T-helper 2 cell (primary cell): ENCODE measurements at regions not wholly inside any gene's neighbourhood (a gene's known extent, or its start where the extent isn't known, plus 50 kb on each side); places are given as distances from the start of the nearest gene placed in this dataset.
"Not testable (repeated sequence)": the region's sequence is repeated elsewhere in the genome, so short reads cannot be mapped to it uniquely, and the experiment has no call there.

Experiments used
- DNase-seq, 5 experiments: peaks; one replicate each; pipeline versions ENCODE4 v3.0.0 to v3.0.0-alpha.2; 2012 to 2022

GRCh38 chr4:3935406-3935805, 169.2 kb downstream of the ADRA2C start:
- DNase-seq, result not testable (repeated sequence)

DNA sequence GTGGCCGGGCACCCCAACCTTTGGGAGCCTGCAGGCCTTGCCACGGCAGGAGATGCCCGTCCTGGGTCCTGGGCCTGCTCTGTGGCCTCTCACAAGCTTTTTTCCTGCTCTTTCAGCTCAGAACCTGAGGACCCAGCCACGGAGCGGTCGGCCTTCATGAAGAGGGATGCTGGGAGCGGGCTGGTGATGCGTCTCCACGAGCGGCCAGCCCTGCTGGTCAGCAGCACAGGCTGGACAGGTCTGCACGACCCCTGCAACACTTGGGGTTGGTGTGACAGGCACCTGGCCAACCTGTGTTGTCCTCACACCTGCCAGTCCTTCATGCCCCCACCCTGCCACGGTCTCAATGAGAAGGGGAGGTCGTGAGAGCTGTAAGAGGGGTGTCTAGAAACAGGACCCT, 170.0 kb downstream of the ADRA2C start:
- no peak for DNase-seq

- DNase-seq, result peak in 1 of 5 experiments; percentile 25
These were observed 171.8 kb downstream of the ADRA2C start for GRCh38 chr4:3937849-3938562.

GRCh38 chr4:3938676-3939075, 172.5 kb downstream of the ADRA2C start:
- not testable (repeated sequence) for DNase-seq

GRCh38 chr4:3939954-3940591, 173.9 kb downstream of the ADRA2C start:
- not testable (repeated sequence) for DNase-seq

DNA sequence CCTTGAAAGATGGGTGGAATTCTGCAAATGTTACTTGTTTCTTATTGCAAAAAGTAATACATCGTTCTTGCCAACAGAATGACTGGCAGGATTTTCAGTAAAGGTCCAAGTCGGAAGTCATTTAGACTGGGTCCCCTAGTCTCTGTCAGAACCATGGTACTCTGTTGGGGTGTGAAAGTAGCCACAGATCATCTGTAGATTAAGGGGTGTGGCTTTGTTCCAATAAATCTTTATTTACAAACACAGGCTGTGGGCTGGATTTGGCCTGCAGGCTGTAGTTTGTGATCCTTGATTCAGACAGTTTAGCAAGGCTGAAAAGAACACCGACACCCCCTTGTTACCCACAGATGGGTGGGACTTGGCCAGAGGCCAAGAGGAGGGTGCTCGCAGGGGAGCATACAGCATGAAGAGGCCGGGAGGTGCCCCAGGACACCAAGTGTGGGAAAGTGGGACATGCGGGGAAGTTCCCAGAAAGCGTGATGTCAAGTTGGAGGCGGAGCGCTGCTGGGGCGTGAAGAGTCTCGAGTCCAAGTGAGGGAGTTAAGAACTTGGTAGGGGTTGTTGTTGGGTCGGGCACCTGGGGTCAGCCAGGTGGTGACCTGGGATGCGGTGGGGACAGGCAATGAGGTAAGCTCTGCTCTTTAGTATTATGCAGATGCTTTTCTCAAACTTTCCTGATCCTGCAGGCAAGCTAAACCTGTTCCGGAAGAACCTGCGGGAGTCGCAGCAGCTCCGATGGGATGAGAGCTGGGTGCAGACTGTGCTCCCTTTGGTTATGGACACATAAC, 175.7 kb downstream of the ADRA2C start:
- DNase-seq, result not testable (repeated sequence)

GRCh38 chr4:3942569-3942971, 176.4 kb downstream of the ADRA2C start:
- peak in 3 of 5 experiments; percentile 10 to 13 (median 12) for DNase-seq

GRCh38 chr4:3943051-3943450, 176.9 kb downstream of the ADRA2C start:
- DNase-seq, result not testable (repeated sequence)

DNA sequence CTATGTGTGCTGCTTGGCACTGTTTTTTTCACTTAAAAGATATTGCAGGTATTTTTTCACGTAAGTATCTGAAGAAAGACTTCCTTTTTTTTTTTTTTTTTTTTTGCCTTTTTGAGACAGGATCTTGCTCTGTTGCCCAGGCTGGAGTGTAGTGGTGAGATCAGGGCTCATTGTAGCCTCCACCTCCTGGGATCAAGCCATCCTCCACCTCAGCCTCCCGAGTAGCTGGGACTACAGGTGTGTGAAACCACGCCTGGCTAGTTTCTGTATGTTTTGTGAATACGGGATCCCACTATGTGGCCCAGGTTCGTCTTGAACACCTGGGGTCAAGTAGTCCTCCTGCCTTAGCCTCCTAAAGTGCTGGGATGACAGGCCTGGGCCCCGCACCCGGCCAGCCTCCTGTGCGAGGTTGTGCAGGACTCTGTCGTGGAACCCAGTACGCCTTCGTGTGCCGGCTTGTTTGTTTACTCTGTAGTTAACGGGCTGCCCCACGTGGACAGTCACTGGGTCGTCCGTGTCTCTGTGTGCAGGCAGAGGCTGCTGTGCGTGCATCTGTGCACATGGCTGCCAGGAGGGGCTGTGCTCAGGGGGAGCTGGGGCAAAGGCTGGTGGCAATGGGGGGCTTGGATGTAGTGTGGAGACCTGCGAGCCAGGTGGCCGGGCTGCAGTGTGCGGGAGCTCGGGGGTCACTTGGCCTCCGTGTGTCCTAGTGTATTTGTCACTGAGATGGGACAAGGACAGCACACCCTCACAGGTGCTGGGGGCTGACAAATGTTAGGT, 179.5 kb downstream of the ADRA2C start:
- no peak for DNase-seq

- DNase-seq, result not testable (repeated sequence)
These were observed 180.4 kb downstream of the ADRA2C start for GRCh38 chr4:3946553-3946952.

DNA sequence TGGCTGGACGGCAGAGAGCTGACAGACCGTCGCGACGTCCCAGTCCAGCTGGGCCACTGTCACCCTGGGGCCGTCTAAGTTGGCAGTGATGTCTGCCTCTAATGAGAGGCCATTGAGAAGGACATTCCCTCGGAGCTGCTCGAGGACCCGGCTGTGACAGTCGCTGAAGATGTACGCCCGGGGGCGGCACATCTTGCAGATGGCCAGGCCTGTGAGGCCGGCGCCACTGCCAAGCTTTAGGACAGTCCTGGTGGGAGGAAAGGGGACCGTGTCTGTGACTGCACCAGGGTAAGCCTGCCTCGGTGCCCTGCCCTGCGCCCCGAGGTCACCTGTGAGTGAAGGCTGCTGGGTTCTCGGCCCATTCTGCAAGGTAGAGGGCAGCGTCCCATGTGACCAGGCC, 181.6 kb downstream of the ADRA2C start:
- DNase-seq, result not testable (repeated sequence)

DNA sequence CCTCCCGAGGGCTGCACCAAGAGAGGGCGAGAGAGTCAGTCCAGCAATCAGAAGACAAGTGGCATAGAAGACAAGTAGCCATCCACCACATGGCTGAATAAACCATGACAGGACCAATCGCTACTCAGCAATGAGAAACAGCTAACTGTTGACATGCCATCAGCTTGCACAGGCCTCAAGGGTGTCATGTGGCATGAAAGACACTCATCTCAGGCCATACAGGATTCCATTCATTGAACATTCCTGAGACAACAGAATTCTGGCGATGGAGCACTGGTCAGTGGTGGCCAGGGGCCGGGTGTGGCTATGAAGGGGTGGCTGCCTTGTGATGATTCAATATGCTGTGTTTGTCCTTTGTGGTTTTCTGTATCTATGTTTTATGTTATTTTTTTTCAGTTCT, 182.0 kb downstream of the ADRA2C start:
- DNase-seq, result not testable (repeated sequence)

- DNase-seq, result not testable (repeated sequence)
These were observed 183.7 kb downstream of the ADRA2C start for GRCh38 chr4:3949916-3950315.

- not testable (repeated sequence) for DNase-seq
These were observed 186.4 kb downstream of the ADRA2C start for GRCh38 chr4:3952443-3953139.

DNA sequence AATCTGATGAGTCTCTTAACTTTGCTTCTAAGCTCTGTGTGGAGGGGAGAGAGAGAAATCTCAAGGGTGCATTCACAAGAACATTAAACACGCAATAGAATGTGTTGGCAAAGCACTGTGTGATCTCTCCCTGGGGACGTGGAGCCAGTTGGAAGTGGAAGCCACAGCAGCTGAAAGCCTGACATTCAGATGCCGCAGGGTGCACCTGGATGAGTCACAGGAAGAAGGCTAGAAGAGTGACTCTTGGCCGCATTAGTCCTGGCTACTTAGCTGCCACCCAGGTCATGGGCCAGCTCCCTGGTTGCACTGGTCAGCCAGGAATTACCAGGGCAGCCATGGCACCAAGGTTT, 186.9 kb downstream of the ADRA2C start:
- not testable (repeated sequence) for DNase-seq

DNA sequence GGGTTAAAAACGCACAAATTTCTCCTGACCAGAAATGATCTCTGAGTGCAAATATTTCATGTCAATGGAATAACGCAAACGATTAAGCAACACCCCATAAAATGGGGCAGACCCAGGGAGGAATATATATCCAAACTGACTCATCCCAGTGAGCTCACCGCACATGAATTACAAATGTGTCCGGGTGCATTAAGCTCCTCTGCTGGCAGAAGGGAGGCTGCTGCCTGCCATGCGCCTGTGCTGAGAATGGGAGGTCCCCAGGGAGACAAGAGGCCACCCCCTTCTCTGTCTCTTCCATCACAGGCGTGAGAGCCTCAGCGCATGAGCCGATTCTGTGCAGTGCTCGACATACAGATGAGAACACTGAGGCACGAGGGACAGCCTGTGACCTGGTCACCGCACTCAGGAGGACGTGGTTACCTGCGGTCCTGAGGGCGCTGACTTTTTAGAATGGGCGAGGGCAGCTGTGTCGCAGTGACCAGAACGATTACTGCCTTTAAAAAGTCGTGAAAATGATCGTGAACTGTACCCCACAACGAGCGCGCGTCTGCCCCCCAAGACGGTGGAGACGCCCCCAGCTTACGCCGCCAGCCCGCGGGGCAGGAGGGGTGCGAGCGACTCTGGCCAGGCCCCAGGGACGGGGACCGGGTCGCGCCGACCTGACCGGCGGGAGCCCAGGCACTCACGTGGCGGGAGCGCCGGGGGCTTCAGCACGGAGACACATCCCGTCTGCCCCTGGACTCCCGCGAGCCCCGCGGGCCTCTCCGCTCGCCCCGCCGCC, 188.5 kb downstream of the ADRA2C start:
- DNase-seq, result peak in 4 of 5 experiments; percentile 45 to 71 (median 52)

- DNase-seq, result peak; percentile 98 to 99 (median 99)
These were observed 189.4 kb downstream of the ADRA2C start for GRCh38 chr4:3955321-3956164.

- DNase-seq, result not testable (repeated sequence)
These were observed 190.1 kb downstream of the ADRA2C start for GRCh38 chr4:3956165-3956867.

DNA sequence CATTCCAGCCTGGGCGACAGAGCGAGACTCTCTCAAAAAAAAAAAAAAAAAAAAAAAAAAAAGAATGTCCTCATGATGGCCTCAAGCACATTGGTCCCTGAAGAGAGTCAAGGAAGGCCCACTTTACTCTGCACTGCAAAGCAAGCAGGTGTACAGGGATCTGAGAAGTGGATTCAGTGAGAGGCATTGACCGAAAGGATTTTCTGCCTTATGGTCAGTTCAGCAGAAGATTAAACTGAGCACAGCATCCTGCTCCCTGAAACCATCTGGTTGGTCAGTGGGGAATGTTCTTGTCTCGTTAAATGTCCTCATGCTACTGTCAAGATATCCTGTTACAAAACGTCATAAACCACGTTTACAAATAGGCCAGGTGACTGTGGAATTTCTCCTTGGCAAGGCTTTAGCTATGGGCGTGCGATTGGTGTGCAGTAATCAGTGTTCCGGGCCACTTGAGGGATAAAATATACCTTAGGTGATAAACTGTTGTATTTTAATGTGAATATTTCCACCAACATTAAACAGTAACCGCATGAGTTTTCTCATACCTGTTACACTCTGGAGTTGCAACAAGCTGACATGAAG, 195.0 kb downstream of the ADRA2C start:
- DNase-seq, result not testable (repeated sequence)
